Liver (tissue), 8 donors: ENCODE measurements at regions not wholly inside any gene's neighbourhood (a gene's known extent, or its start where the extent isn't known, plus 50 kb on each side); places are given as distances from the start of the nearest gene placed in this dataset.

ENCODE experiments used
- DNase-seq: peaks from one replicate; pipeline ENCODE4 v3.0.0-alpha.2; 2017; ENCODE audit warnings: low spot score
- H3K27ac ChIP-seq, 2 donors: one replicate each; pipeline ENCODE4 v1.7.0; 2013; ENCODE audit warnings: inconsistent platforms in 2 of 2, low read length in 2 of 2, control low read depth in 1 of 2, low read depth in 1 of 2, mild to moderate bottlenecking in 1 of 2
- H3K27me3 ChIP-seq, 4 donors: one replicate each; pipeline versions ENCODE4 v1.6.1 to v1.7.0; 2013; ENCODE audit warnings: low read length in 3 of 4, inconsistent platforms in 1 of 4, mild to moderate bottlenecking in 1 of 4, moderate library complexity in 1 of 4; ENCODE audit not compliant: control insufficient read depth in 4 of 4, insufficient read depth in 4 of 4
- H3K36me3 ChIP-seq, 4 donors: one replicate each; pipeline versions ENCODE4 v1.6.1 to v1.7.0; 2013; ENCODE audit warnings: low read length in 3 of 4, mild to moderate bottlenecking in 3 of 4, low read depth in 1 of 4, moderate library complexity in 1 of 4; ENCODE audit not compliant: control insufficient read depth in 4 of 4, insufficient read depth in 3 of 4
- H3K4me1 ChIP-seq, 4 donors: one replicate each; pipeline versions ENCODE4 v1.6.1 to v1.7.0; 2013; ENCODE audit warnings: low read length in 3 of 4, mild to moderate bottlenecking in 3 of 4, moderate library complexity in 1 of 4; ENCODE audit not compliant: control insufficient read depth in 4 of 4, insufficient read depth in 4 of 4
- H3K4me3 ChIP-seq, 3 donors: one replicate each; pipeline versions ENCODE4 v1.6.1 to v1.7.0; 2013; ENCODE audit warnings: low read length in 3 of 3, control low read depth in 1 of 3, low read depth in 1 of 3, mild to moderate bottlenecking in 1 of 3
- H3K9ac ChIP-seq, 2 donors: one replicate each; pipeline ENCODE4 v1.7.0; 2013; ENCODE audit warnings: low read length in 2 of 2, mild to moderate bottlenecking in 2 of 2, moderate library complexity in 2 of 2, control low read depth in 1 of 2, low read depth in 1 of 2
- H3K9me3 ChIP-seq, 4 donors: one replicate each; pipeline versions ENCODE4 v1.6.1 to v1.7.0; 2013; ENCODE audit warnings: low read length in 3 of 4; ENCODE audit not compliant: control insufficient read depth in 4 of 4
- ATF3 ChIP-seq: IDR thresholded peaks from 2 replicates; pipeline ENCODE4 v1.6.1; 2016; ENCODE audit warnings: antibody characterized with exemption
- GABPA ChIP-seq, 2 donors: IDR thresholded peaks in 1 of 2; conservative IDR thresholded peaks in 1 of 2; 2 replicates each; pipeline ENCODE4 v1.6.1; 2016; ENCODE audit warnings: antibody characterized with exemption in 2 of 2, mild to moderate bottlenecking in 1 of 2, moderate library complexity in 1 of 2
- HNF4A ChIP-seq, 2 donors: conservative IDR thresholded peaks; 2 replicates each; pipeline ENCODE4 v1.6.1; 2016; ENCODE audit warnings: antibody characterized with exemption in 2 of 2, mild to moderate bottlenecking in 2 of 2
- JUND ChIP-seq, 2 donors: IDR thresholded peaks; 2 replicates each; pipeline ENCODE4 v1.6.1; 2016; ENCODE audit warnings: antibody characterized with exemption in 2 of 2
- NR2F2 ChIP-seq: IDR thresholded peaks from 2 replicates; pipeline ENCODE4 v1.6.1; 2016; ENCODE audit warnings: antibody characterized with exemption
- RAD21 ChIP-seq, 2 donors: IDR thresholded peaks; 2 replicates each; pipeline ENCODE4 v1.6.1; 2016; ENCODE audit warnings: antibody characterized with exemption in 2 of 2, mild to moderate bottlenecking in 2 of 2
- RXRA ChIP-seq, 2 donors: IDR thresholded peaks; 2 replicates each; pipeline ENCODE4 v1.6.1; 2017 to 2018; ENCODE audit warnings: antibody characterized with exemption in 2 of 2, mild to moderate bottlenecking in 1 of 2
- SP1 ChIP-seq: IDR thresholded peaks from 2 replicates; pipeline ENCODE4 v1.6.1; 2018; ENCODE audit warnings: antibody characterized with exemption, mild to moderate bottlenecking
- TAF1 ChIP-seq: conservative IDR thresholded peaks from 2 replicates; pipeline ENCODE4 v1.6.1; 2016; ENCODE audit warnings: antibody characterized with exemption, mild to moderate bottlenecking
- YY1 ChIP-seq: IDR thresholded peaks from 2 replicates; pipeline ENCODE4 v1.6.1; 2016; ENCODE audit warnings: antibody characterized with exemption, mild to moderate bottlenecking
- ZBTB33 ChIP-seq: IDR thresholded peaks from 2 replicates; pipeline ENCODE4 v1.6.1; 2016; ENCODE audit warnings: antibody characterized with exemption
- WGBS: extraction: QIAGEN DNeasy Blood & Tissue Kit; methylation state at CpG from one replicate; pipeline ENCODE4 v1.1.7; 2013; 5-methylcytosine and 5-hydroxymethylcytosine counted together
- TF ChIP-seq, protein P1 (sequence below): fragments of 150-350 bp; IDR thresholded peaks from 2 replicates; pipeline ENCODE4 v1.5.1; 2017; ENCODE audit warnings: improper control_type of control experiment, low read depth, low read length; ENCODE audit not compliant: missing input control
- donor health status: healthy.
- donor health status: healthy.
- donor health status: healthy.
- donor health status: healthy.
- donor health status: healthy.

- Histone ChIP-seq H3K4me3 (no peak overlapping the region), H3K36me3 (no peaks in the 10 kb centered on the region), H3K4me1 (peaks cover 5 to 15% (median 9%) of the 10 kb centered on the region in 4 donors), H3K9me3 (no peaks in the 10 kb centered on the region), H3K9ac (no peak overlapping the region), H3K27me3 (no peaks in the 10 kb centered on the region), H3K27ac (peak overlapping the region in 1 of 2 donors; percentile 6)
- no peak for DNase-seq
- 18% methylated on average over 2 of the region's 2 CpGs for WGBS
- TF ChIP-seq TAF1 (no peak), NR2F2 (peak; percentile 10), YY1 (no peak), GABPA (IDR thresholded peaks at IDR 0.05 in 1 of 2, conservative IDR thresholded peaks at IDR 0.05 in 1 of 2) (no peak), JUND (IDR thresholded peaks at IDR 0.05) (no peak), ATF3 (no peak), RXRA (IDR thresholded peaks at IDR 0.05) (no peak)
- TF ChIP-seq, protein P1, sequence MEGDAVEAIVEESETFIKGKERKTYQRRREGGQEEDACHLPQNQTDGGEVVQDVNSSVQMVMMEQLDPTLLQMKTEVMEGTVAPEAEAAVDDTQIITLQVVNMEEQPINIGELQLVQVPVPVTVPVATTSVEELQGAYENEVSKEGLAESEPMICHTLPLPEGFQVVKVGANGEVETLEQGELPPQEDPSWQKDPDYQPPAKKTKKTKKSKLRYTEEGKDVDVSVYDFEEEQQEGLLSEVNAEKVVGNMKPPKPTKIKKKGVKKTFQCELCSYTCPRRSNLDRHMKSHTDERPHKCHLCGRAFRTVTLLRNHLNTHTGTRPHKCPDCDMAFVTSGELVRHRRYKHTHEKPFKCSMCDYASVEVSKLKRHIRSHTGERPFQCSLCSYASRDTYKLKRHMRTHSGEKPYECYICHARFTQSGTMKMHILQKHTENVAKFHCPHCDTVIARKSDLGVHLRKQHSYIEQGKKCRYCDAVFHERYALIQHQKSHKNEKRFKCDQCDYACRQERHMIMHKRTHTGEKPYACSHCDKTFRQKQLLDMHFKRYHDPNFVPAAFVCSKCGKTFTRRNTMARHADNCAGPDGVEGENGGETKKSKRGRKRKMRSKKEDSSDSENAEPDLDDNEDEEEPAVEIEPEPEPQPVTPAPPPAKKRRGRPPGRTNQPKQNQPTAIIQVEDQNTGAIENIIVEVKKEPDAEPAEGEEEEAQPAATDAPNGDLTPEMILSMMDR: no peak
These were observed 131.3 kb upstream of the CPSF6 start for GRCh38 chr12:69108037-69108436.

DNA sequence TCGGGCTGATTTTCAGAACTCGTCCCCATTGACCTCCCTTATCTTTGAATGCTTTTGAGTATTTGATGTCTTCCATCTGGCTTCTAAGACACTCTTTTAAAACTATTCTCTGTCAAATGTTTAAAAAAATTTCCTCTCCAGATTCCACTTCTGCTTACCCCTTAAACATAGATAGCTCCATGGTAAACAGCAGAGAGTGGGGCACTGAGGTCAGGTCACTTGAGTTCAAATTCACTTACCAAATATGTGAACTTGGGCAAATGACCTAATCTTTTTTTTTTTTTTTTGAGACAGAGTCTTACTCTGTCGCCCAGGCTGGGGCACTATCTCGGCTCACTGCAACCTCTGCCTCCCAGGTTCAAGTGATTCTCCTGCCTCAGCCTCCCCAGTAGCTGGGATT lies 126.8 kb upstream of the CPSF6 start:
- H3K27ac ChIP-seq: peak overlapping the region in 1 of 2 donors; percentile 53
- no peak overlapping the region for H3K4me3 ChIP-seq
- H3K4me1 ChIP-seq: peaks cover 5 to 15% (median 9%) of the 10 kb centered on the region in 4 donors
- H3K9me3 ChIP-seq: no peaks in the 10 kb centered on the region
- WGBS: 28% methylated on average over 4 of the region's 4 CpGs
- no peaks in the 10 kb centered on the region for H3K36me3 ChIP-seq
- DNase-seq: no peak
- peak; percentile 18 to 53 for TF ChIP-seq JUND (IDR thresholded peaks at IDR 0.05)
- peak; percentile 48 for TF ChIP-seq HNF4A (conservative IDR thresholded peaks at IDR 0.05)
- TF ChIP-seq RXRA (IDR thresholded peaks at IDR 0.05): peak; percentile 89 to 92
- peak; percentile 93 for TF ChIP-seq NR2F2
- TF ChIP-seq RAD21 (IDR thresholded peaks at IDR 0.05): peak; percentile 8 to 13
- peak; percentile 32 for TF ChIP-seq SP1
- no peak for TF ChIP-seq ZBTB33
- TF ChIP-seq, protein P1: no peak
- no peak overlapping the region for H3K9ac ChIP-seq
- H3K27me3 ChIP-seq: no peaks in the 10 kb centered on the region
